Adrenal gland (tissue), 9 donors: ENCODE measurements at regions not wholly inside any gene's neighbourhood (a gene's known extent, or its start where the extent isn't known, plus 50 kb on each side); places are given as distances from the start of the nearest gene placed in this dataset.

ENCODE experiments used
- DNase-seq, 7 donors: peaks; one replicate each; pipeline ENCODE4 v3.0.0-alpha.2; 2019 to 2020
- H3K27ac ChIP-seq, 5 donors: fragments of 200-600 bp; sonication (generic) in 4 of 5; 1 replicate in 3 of 5; 2 replicates in 2 of 5; pipeline versions ENCODE4 v1.5.1 to v1.8.0; 2016 to 2020; ENCODE audit warnings: mild to moderate bottlenecking in 1 of 5
- H3K27me3 ChIP-seq: fragments of 200-600 bp; 2 replicates; pipeline ENCODE4 v1.8.0; 2021
- H3K36me3 ChIP-seq, 2 donors: fragments of 200-600 bp; replicated peaks in 1 of 2; 1 replicate in 1 of 2; 2 replicates in 1 of 2; pipeline versions ENCODE4 v1.5.1 to v1.8.0; 2018 to 2022
- H3K4me1 ChIP-seq, 2 donors: fragments of 200-600 bp; replicated peaks in 1 of 2; 1 replicate in 1 of 2; 2 replicates in 1 of 2; pipeline versions ENCODE4 v1.5.1 to v1.8.0; 2018 to 2021
- H3K4me3 ChIP-seq, 4 donors: fragments of 200-600 bp; sonication (generic) in 3 of 4; one replicate each; pipeline ENCODE4 v1.5.1; 2016 to 2018
- H3K9me3 ChIP-seq, 3 donors: fragments of 200-600 bp; sonication (generic) in 1 of 3; replicated peaks in 1 of 3; 1 replicate in 2 of 3; 2 replicates in 1 of 3; pipeline versions ENCODE4 v1.5.1 to v1.8.0; 2016 to 2021
- CTCF ChIP-seq, 6 experiments: fragments of 450-650 bp in 4 of 6; fragments of 200-600 bp in 2 of 6; sonication (generic) in 1 of 6; IDR thresholded peaks; 1 replicate in 5 of 6; 2 replicates in 1 of 6; pipeline versions ENCODE4 v1.5.1 to v1.8.0; 2016 to 2021; ENCODE audit warnings: antibody characterized with exemption in 6 of 6, mild to moderate bottlenecking in 2 of 6, moderate library complexity in 1 of 6
- POLR2A ChIP-seq, 2 donors: fragments of 450-650 bp; IDR thresholded peaks; one replicate each; pipeline ENCODE4 v1.6.1; 2017; ENCODE audit warnings: antibody characterized with exemption in 2 of 2, mild to moderate bottlenecking in 2 of 2, moderate library complexity in 1 of 2
- WGBS, 4 donors: extraction: QIAGEN DNeasy Blood & Tissue Kit in 2 of 4; methylation state at CpG; one replicate each; pipeline versions ENCODE4 v1.1.5 to v1.1.7; 2013 to 2017; 5-methylcytosine and 5-hydroxymethylcytosine counted together
- intact Hi-C, 2 donors: fragments of 100-400 bp; cut with DNase I; formaldehyde crosslinking; loops; one replicate each; pipeline versions ENCODE4 v1.14.1 to v1.15.0; 2022 to 2023
- donor health status: healthy with polysubstance abuse.
- donor health status: Bipolar disorder and iron deficiency.
- donor health status: DM: yes; HTN: yes; CAD: no.
- donor health status: DM: no; HTN: no; CAD: no.
- donor health status: DM: no; HTN: no; CAD: no.

- peaks cover 0 to 9% of the 10 kb centered on the region in 2 donors for H3K36me3 ChIP-seq
Measured at GRCh38 chr15:62807539-62808130, 234.9 kb upstream of the TPM1 start.

GRCh38 chr15:62809115-62809967 lies 233.2 kb upstream of the TPM1 start:
- WGBS, 4 donors = 68 to 81% (median 76%) methylated on average over 7 to 8 of the region's 8 CpGs
- no peak for DNase-seq
- no peaks in the 10 kb centered on the region for H3K27me3 ChIP-seq
- no peak overlapping the region for H3K4me3 ChIP-seq
- H3K4me1 ChIP-seq = no peaks in the 10 kb centered on the region
- intact Hi-C loops = no loop called here
- H3K27ac ChIP-seq = no peak overlapping the region
- peaks cover 0 to 9% of the 10 kb centered on the region in 2 donors for H3K36me3 ChIP-seq
- H3K9me3 ChIP-seq = no peaks in the 10 kb centered on the region
- no peak for TF ChIP-seq POLR2A (IDR thresholded peaks at IDR 0.05)
- no peak for TF ChIP-seq CTCF (IDR thresholded peaks at IDR 0.05)

More at GRCh38 chr15:62807539-62808130, 234.9 kb upstream of the TPM1 start:
- WGBS, 4 donors = 80 to 89% (median 86%) methylated on average over 11 of the region's 11 CpGs
- no peak overlapping the region for H3K27ac ChIP-seq
- H3K27me3 ChIP-seq = no peaks in the 10 kb centered on the region
- no peak for DNase-seq
- no peaks in the 10 kb centered on the region for H3K9me3 ChIP-seq
- TF ChIP-seq POLR2A (IDR thresholded peaks at IDR 0.05) = no peak
- no peak for TF ChIP-seq CTCF (IDR thresholded peaks at IDR 0.05)
- H3K4me1 ChIP-seq = no peaks in the 10 kb centered on the region
- H3K4me3 ChIP-seq = no peak overlapping the region
- intact Hi-C loops = no loop called here

GRCh38 chr15:62809968-62810260 lies 232.6 kb upstream of the TPM1 start:
- no peak overlapping the region for H3K27ac ChIP-seq
- WGBS, 4 donors = 89 to 99% (median 95%) methylated on average over 8 of the region's 8 CpGs
- H3K27me3 ChIP-seq = no peaks in the 10 kb centered on the region
- intact Hi-C loops = no loop called here
- H3K4me1 ChIP-seq = no peaks in the 10 kb centered on the region
- no peak for TF ChIP-seq CTCF (IDR thresholded peaks at IDR 0.05)
- TF ChIP-seq POLR2A (IDR thresholded peaks at IDR 0.05) = no peak
- H3K9me3 ChIP-seq = no peaks in the 10 kb centered on the region
- no peak for DNase-seq
- peaks cover 0 to 9% of the 10 kb centered on the region in 2 donors for H3K36me3 ChIP-seq
- H3K4me3 ChIP-seq = no peak overlapping the region

GRCh38 chr15:62812515-62812835 lies 230.1 kb upstream of the TPM1 start:
- TF ChIP-seq POLR2A (IDR thresholded peaks at IDR 0.05) = no peak
- TF ChIP-seq CTCF (IDR thresholded peaks at IDR 0.05) = no peak
- peaks cover 0 to 8% of the 10 kb centered on the region in 2 donors for H3K4me1 ChIP-seq
- 88 to 92% (median 89%) methylated on average over 6 to 7 of the region's 7 CpGs for WGBS, 4 donors
- H3K36me3 ChIP-seq = no peaks in the 10 kb centered on the region
- H3K4me3 ChIP-seq = no peak overlapping the region
- no peaks in the 10 kb centered on the region for H3K27me3 ChIP-seq
- no peak overlapping the region for H3K27ac ChIP-seq
- no peak for DNase-seq
- H3K9me3 ChIP-seq = no peaks in the 10 kb centered on the region
- intact Hi-C loops = no loop called here
